Activated CD8-positive, alpha-beta memory T cell treated with anti-CD3 and anti-CD28 coated beads, Interleukin-2, amount 50 U/mL, for 1 hour (primary cell): ENCODE measurements at regions not wholly inside any gene's neighbourhood (a gene's known extent, or its start where the extent isn't known, plus 50 kb on each side); places are given as distances from the start of the nearest gene placed in this dataset.
"Not testable (repeated sequence)": the region's sequence is repeated elsewhere in the genome, so short reads cannot be mapped to it uniquely, and the experiment has no call there.

ENCODE experiments used
- DNase-seq: peaks from one replicate; pipeline ENCODE4 v3.0.0-alpha.2; 2020; ENCODE audit errors: extremely low read depth

- no peak for DNase-seq
These were observed 110.4 kb upstream of the ZNF516 start for GRCh38 chr18:76605341-76605929.

- no peak for DNase-seq
These were observed 109.8 kb upstream of the ZNF516 start for GRCh38 chr18:76604935-76605240.

- no peak for DNase-seq
These were observed 109.3 kb upstream of the ZNF516 start for GRCh38 chr18:76604108-76604934.

GRCh38 chr18:76602191-76602590 lies 107.1 kb upstream of the ZNF516 start:
- DNase-seq, result no peak

- DNase-seq, result not testable (repeated sequence)
These were observed 105.0 kb upstream of the ZNF516 start for GRCh38 chr18:76600076-76600475.

- DNase-seq, result no peak
These were observed 99.9 kb upstream of the ZNF516 start for GRCh38 chr18:76594966-76595365.

GRCh38 chr18:76593843-76594242 lies 98.8 kb upstream of the ZNF516 start:
- no peak for DNase-seq

- no peak for DNase-seq
These were observed 97.9 kb upstream of the ZNF516 start for GRCh38 chr18:76592981-76593381.

- DNase-seq, result no peak
These were observed 97.1 kb upstream of the ZNF516 start for GRCh38 chr18:76592096-76592495.

GRCh38 chr18:76589866-76590265 lies 94.8 kb upstream of the ZNF516 start:
- DNase-seq, result no peak

- DNase-seq, result no peak
These were observed 94.3 kb upstream of the ZNF516 start for GRCh38 chr18:76589316-76589715.

GRCh38 chr18:76588601-76589226 lies 93.7 kb upstream of the ZNF516 start:
- no peak for DNase-seq

GRCh38 chr18:76587879-76588271 lies 92.8 kb upstream of the ZNF516 start:
- DNase-seq, result no peak

- DNase-seq, result no peak
These were observed 92.3 kb upstream of the ZNF516 start for GRCh38 chr18:76587147-76587878.

GRCh38 chr18:76584414-76585310 lies 89.6 kb upstream of the ZNF516 start:
- no peak for DNase-seq

- no peak for DNase-seq
These were observed 86.2 kb upstream of the ZNF516 start for GRCh38 chr18:76581261-76581660.

- DNase-seq, result no peak
These were observed 85.4 kb upstream of the ZNF516 start for GRCh38 chr18:76580288-76580962.

GRCh38 chr18:76579301-76579695 lies 84.3 kb upstream of the ZNF516 start:
- DNase-seq, result no peak

- no peak for DNase-seq
These were observed 83.7 kb upstream of the ZNF516 start for GRCh38 chr18:76578571-76579300.

- no peak for DNase-seq
These were observed 78.4 kb upstream of the ZNF516 start for GRCh38 chr18:76573325-76574025.
